Erythroblast (primary cell): ENCODE measurements at regions not wholly inside any gene's neighbourhood (a gene's known extent, or its start where the extent isn't known, plus 50 kb on each side); places are given as distances from the start of the nearest gene placed in this dataset.

ENCODE experiments used
- GATA1 ChIP-seq: IDR thresholded peaks from 2 replicates; pipeline ENCODE4 v1.6.1; 2011; ENCODE audit warnings: low read depth, mild to moderate bottlenecking, control low read depth, low read length, moderate library complexity
- POLR2A ChIP-seq: IDR thresholded peaks from 2 replicates; pipeline ENCODE4 v1.6.1; 2011; ENCODE audit warnings: mild to moderate bottlenecking, low read length

DNA sequence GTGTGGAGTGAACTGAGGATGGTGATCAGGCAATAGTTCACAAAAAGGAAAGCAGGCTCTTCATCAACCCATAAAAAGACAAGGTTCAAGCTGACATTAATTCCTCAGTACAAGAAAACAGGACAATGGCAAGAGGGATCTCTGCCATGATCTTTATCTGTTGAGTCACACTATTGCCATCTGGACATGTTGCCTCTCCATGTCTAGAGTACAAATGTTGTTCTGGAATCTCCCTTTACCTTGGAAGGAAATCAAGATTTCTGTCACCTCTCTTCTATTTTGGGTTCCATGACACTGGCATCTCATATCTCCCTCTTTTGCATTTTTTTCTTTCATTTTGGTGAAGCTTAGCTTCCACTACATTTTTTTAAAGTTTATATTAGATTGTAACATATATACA lies 329.1 kb downstream of the USP25 start:
- TF ChIP-seq POLR2A (no peak), GATA1 (no peak)
